ENCODE measurements at regions not wholly inside any gene's neighbourhood (a gene's known extent, or its start where the extent isn't known, plus 50 kb on each side); places are given as distances from the start of the nearest gene placed in this dataset.

DNA sequence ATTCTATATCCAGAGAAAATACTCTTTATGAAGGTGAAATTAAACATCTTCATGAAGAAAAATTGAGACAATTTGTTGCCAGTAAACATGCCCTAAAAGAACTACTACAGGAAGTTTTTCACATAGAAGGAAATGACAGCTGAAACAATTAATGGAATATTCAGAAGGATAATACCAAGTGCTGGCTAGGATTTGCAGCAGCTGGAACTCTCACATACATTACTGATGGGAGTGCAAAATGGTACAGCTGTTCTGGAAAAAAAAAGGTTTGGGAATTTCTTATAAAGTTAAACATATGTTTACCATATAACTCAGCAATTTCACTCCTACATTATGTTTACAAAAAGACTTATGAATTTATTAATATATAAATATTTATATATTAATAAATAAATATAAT is 193.2 kb upstream of the FAT4 start:
- H2AFZ ChIP-seq (ENCODE audit: low read depth, low read length, poor library complexity, severe bottlenecking), result no peak overlapping the region
- no peak overlapping the region for H3K4me2 ChIP-seq (ENCODE audit: low read length)
- H3K27me3 ChIP-seq (ENCODE audit: insufficient read depth, low read length), result no peaks in the 10 kb centered on the region
- H4K20me1 ChIP-seq (ENCODE audit: insufficient read depth), result no peaks in the 10 kb centered on the region
- H3K9ac ChIP-seq (ENCODE audit: low read length), result no peak overlapping the region
- no peak overlapping the region for H3K27ac ChIP-seq (ENCODE audit: low read depth, low read length)
- ChIA-PET CTCF (no interaction called here), RAD21 (ENCODE audit: low non-redundant PET in 1 of 2, low total read pairs in 2 of 2, uncharacterized antibody in 2 of 2, unreplicated experiment in 2 of 2) (no interaction called here), POLR2A (no interaction called here)
- TF ChIP-seq, protein P1, sequence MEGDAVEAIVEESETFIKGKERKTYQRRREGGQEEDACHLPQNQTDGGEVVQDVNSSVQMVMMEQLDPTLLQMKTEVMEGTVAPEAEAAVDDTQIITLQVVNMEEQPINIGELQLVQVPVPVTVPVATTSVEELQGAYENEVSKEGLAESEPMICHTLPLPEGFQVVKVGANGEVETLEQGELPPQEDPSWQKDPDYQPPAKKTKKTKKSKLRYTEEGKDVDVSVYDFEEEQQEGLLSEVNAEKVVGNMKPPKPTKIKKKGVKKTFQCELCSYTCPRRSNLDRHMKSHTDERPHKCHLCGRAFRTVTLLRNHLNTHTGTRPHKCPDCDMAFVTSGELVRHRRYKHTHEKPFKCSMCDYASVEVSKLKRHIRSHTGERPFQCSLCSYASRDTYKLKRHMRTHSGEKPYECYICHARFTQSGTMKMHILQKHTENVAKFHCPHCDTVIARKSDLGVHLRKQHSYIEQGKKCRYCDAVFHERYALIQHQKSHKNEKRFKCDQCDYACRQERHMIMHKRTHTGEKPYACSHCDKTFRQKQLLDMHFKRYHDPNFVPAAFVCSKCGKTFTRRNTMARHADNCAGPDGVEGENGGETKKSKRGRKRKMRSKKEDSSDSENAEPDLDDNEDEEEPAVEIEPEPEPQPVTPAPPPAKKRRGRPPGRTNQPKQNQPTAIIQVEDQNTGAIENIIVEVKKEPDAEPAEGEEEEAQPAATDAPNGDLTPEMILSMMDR (IDR thresholded peaks at IDR 0.05 in 2 of 3, conservative IDR thresholded peaks at IDR 0.05 in 1 of 3; ENCODE audit: borderline replicate concordance in 1 of 3, insufficient read depth in 1 of 3, low read depth in 2 of 3, low read length in 2 of 3), result no peak
- TF ChIP-seq CEBPB (IDR thresholded peaks at IDR 0.05; ENCODE audit: low read depth) (no peak), POLR2A (IDR thresholded peaks at IDR 0.05; ENCODE audit: borderline replicate concordance, extremely low read depth, insufficient read depth, insufficient read length) (no peak), SRF (IDR thresholded peaks at IDR 0.05; ENCODE audit: low read depth) (no peak), TCF7L2 (IDR thresholded peaks at IDR 0.05; ENCODE audit: borderline replicate concordance, extremely low read depth, insufficient read depth, insufficient read length) (no peak), SIN3A (IDR thresholded peaks at IDR 0.05; ENCODE audit: low read depth) (no peak), CBX3 (IDR thresholded peaks at IDR 0.05; ENCODE audit: low read depth) (no peak), EGR1 (IDR thresholded peaks at IDR 0.05; ENCODE audit: low read depth) (no peak), EZH2 (IDR thresholded peaks at IDR 0.05) (no peak), ATF3 (IDR thresholded peaks at IDR 0.05) (no peak), REST (IDR thresholded peaks at IDR 0.05; ENCODE audit: low read depth) (no peak), YY1 (IDR thresholded peaks at IDR 0.05; ENCODE audit: extremely low read depth, insufficient replicate concordance, low read depth, low read length) (no peak), ZFX (IDR thresholded peaks at IDR 0.05) (no peak)
- TF ChIP-seq, protein P2, sequence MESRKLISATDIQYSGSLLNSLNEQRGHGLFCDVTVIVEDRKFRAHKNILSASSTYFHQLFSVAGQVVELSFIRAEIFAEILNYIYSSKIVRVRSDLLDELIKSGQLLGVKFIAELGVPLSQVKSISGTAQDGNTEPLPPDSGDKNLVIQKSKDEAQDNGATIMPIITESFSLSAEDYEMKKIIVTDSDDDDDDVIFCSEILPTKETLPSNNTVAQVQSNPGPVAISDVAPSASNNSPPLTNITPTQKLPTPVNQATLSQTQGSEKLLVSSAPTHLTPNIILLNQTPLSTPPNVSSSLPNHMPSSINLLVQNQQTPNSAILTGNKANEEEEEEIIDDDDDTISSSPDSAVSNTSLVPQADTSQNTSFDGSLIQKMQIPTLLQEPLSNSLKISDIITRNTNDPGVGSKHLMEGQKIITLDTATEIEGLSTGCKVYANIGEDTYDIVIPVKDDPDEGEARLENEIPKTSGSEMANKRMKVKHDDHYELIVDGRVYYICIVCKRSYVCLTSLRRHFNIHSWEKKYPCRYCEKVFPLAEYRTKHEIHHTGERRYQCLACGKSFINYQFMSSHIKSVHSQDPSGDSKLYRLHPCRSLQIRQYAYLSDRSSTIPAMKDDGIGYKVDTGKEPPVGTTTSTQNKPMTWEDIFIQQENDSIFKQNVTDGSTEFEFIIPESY (IDR thresholded peaks at IDR 0.05; ENCODE audit: extremely low read depth, insufficient replicate concordance, low read length), result no peak
- intact Hi-C loops (cut with micrococcal nuclease), result no loop called here
- H3K4me3 ChIP-seq (replicated peaks in 1 of 2; ENCODE audit: low read depth in 1 of 2, low read length in 2 of 2), result no peak overlapping the region
- H3K9me2 ChIP-seq (ENCODE audit: insufficient read depth), result 0 out of 2 replicates have a peak, but pooled peaks cover 7% of the 10 kb centered on the region
- H3K79me2 ChIP-seq (ENCODE audit: insufficient read depth, low read length), result no peaks in the 10 kb centered on the region
- no peaks in the 10 kb centered on the region for H3K4me1 ChIP-seq (ENCODE audit: control insufficient read depth in 1 of 2, insufficient read depth in 2 of 2, low read length in 2 of 2)
- BruUV-seq (replicated peaks), result no TSS peak
- no peak for DNase-seq (ENCODE audit: low read depth, low spot score)
- H3K36me3 ChIP-seq (ENCODE audit: control insufficient read depth in 1 of 2, insufficient read depth in 2 of 2, low read length in 2 of 2), result no peaks in the 10 kb centered on the region
- no peak for ATAC-seq
- no peaks in the 10 kb centered on the region for H3K9me3 ChIP-seq (ENCODE audit: control insufficient read depth in 1 of 2, insufficient read depth in 1 of 2, low read depth in 1 of 2, low read length in 2 of 2)

Data from HCT116 (cell line).